Transverse colon (tissue), 4 donors: ENCODE measurements at regions not wholly inside any gene's neighbourhood (a gene's known extent, or its start where the extent isn't known, plus 50 kb on each side); places are given as distances from the start of the nearest gene placed in this dataset.

Experiments
- DNase-seq: peaks from one replicate; pipeline ENCODE4 v3.0.0-alpha.2; 2019
- H3K27ac ChIP-seq, 4 donors: fragments of 200-600 bp; sonication (generic); 2 replicates each; pipeline ENCODE4 v1.5.1; 2016 to 2018; ENCODE audit warnings: inconsistent platforms in 4 of 4
- H3K27me3 ChIP-seq: fragments of 200-600 bp; sonication (generic); 2 replicates; pipeline ENCODE4 v1.5.1; 2017; ENCODE audit warnings: inconsistent platforms
- H3K36me3 ChIP-seq, 4 donors: fragments of 200-600 bp; sonication (generic); 2 replicates each; pipeline ENCODE4 v1.5.1; 2017 to 2019; ENCODE audit warnings: inconsistent platforms in 4 of 4
- H3K4me1 ChIP-seq, 4 donors: fragments of 200-600 bp; sonication (generic); 2 replicates each; pipeline ENCODE4 v1.5.1; 2017 to 2020; ENCODE audit warnings: inconsistent platforms in 4 of 4
- H3K4me3 ChIP-seq, 4 donors: fragments of 200-600 bp; sonication (generic); 1 replicate in 1 of 4; 2 replicates in 3 of 4; pipeline versions ENCODE4 v1.5.1 to v1.6.1; 2017 to 2019; ENCODE audit warnings: inconsistent platforms in 4 of 4
- H3K9me3 ChIP-seq, 2 donors: fragments of 200-600 bp; sonication (generic); 2 replicates each; pipeline ENCODE4 v1.5.1; 2017 to 2019; ENCODE audit warnings: inconsistent platforms in 2 of 2
- EP300 ChIP-seq: sonication (generic); formaldehyde crosslinking; IDR thresholded peaks from one replicate; pipeline ENCODE4 v1.6.1; 2017; ENCODE audit warnings: antibody characterized with exemption, low read depth
- POLR2A ChIP-seq: fragments of 450-650 bp; IDR thresholded peaks from one replicate; pipeline ENCODE4 v1.6.1; 2016; ENCODE audit warnings: antibody characterized with exemption, mild to moderate bottlenecking, moderate library complexity
- POLR2AphosphoS5 ChIP-seq, 3 donors: sonication (generic); formaldehyde crosslinking; IDR thresholded peaks; one replicate each; pipeline ENCODE4 v1.6.1; 2016; ENCODE audit warnings: antibody characterized with exemption in 3 of 3
- WGBS, 2 donors: methylation state at CpG; one replicate each; pipeline ENCODE4 v1.1.5; 2018; ENCODE audit warnings: low coverage in 1 of 2; 5-methylcytosine and 5-hydroxymethylcytosine counted together
- in situ Hi-C, 4 donors: fragments of 200-750 bp; cut with MboI; loops; one replicate each; pipeline versions ENCODE4 v1.15.0 to v1.15.1; 2017; ENCODE audit warnings: low sequenced_read_pairs in 3 of 4, low pct_ligation_motif_present in 1 of 4, low pct_unique_long_range_greater_than_20kb in 1 of 4
- intact Hi-C: fragments of 100-400 bp; cut with DNase I; formaldehyde crosslinking; loops from one replicate; pipeline ENCODE4 v1.15.1; 2023; ENCODE audit warnings: low total_unique reads
- TF ChIP-seq, protein P1 (sequence below), 5 experiments: fragments of 200-600 bp in 3 of 5; fragments of 450-650 bp in 2 of 5; sonication (generic) in 3 of 5; IDR thresholded peaks; 1 replicate in 2 of 5; 2 replicates in 3 of 5; pipeline ENCODE4 v1.5.1; 2016 to 2017; ENCODE audit warnings: antibody characterized with exemption in 5 of 5, inconsistent platforms in 3 of 5, mild to moderate bottlenecking in 2 of 5, moderate library complexity in 1 of 5

DNA sequence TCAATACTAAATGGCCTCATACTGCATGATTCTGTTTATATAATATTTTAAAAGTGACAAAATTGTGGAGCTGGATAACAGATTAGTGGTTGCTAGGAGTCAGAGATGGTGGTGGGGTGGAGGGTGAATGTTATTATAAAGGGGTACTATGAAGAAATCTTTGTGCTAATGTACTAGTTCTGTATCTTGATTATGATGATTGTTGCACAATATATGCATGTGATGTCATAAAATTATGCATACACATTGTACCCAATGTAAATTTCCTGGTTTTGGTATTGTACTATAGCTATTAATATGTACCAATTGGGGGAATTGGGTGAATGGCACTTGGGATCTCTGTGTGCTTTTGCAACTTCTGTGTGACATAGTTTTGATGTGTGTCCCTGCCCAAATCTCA, 112.2 kb downstream of the TMEM26 start:
- intact Hi-C loops, result no loop called here

GRCh38 chr10:61338146-61338545, 115.0 kb downstream of the TMEM26 start:
- WGBS, 2 donors, result 95 to 100% methylated on average over 1 of the region's 1 CpG
- in situ Hi-C loops (no loop called here), intact Hi-C loops (no loop called here)
- no peak overlapping the region for H3K27ac ChIP-seq
- no peaks in the 10 kb centered on the region for H3K4me1 ChIP-seq
- no peaks in the 10 kb centered on the region for H3K9me3 ChIP-seq
- H3K27me3 ChIP-seq, result no peaks in the 10 kb centered on the region
- no peak for DNase-seq
- TF ChIP-seq POLR2AphosphoS5 (IDR thresholded peaks at IDR 0.05), result no peak
- no peak for TF ChIP-seq EP300
- TF ChIP-seq POLR2A, result no peak
- TF ChIP-seq, protein P1, sequence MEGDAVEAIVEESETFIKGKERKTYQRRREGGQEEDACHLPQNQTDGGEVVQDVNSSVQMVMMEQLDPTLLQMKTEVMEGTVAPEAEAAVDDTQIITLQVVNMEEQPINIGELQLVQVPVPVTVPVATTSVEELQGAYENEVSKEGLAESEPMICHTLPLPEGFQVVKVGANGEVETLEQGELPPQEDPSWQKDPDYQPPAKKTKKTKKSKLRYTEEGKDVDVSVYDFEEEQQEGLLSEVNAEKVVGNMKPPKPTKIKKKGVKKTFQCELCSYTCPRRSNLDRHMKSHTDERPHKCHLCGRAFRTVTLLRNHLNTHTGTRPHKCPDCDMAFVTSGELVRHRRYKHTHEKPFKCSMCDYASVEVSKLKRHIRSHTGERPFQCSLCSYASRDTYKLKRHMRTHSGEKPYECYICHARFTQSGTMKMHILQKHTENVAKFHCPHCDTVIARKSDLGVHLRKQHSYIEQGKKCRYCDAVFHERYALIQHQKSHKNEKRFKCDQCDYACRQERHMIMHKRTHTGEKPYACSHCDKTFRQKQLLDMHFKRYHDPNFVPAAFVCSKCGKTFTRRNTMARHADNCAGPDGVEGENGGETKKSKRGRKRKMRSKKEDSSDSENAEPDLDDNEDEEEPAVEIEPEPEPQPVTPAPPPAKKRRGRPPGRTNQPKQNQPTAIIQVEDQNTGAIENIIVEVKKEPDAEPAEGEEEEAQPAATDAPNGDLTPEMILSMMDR (IDR thresholded peaks at IDR 0.05), result no peak
- no peaks in the 10 kb centered on the region for H3K36me3 ChIP-seq
- no peak overlapping the region for H3K4me3 ChIP-seq

More for the DNA sequence above, 112.2 kb downstream of the TMEM26 start:
- in situ Hi-C loops, result no loop called here
- TF ChIP-seq EP300 (no peak), POLR2AphosphoS5 (IDR thresholded peaks at IDR 0.05) (no peak), POLR2A (no peak)
- TF ChIP-seq, protein P1 (IDR thresholded peaks at IDR 0.05), result no peak
- Histone ChIP-seq H3K9me3 (no peaks in the 10 kb centered on the region), H3K4me1 (no peaks in the 10 kb centered on the region), H3K27ac (no peak overlapping the region), H3K27me3 (no peaks in the 10 kb centered on the region), H3K36me3 (no peaks in the 10 kb centered on the region), H3K4me3 (no peak overlapping the region)
- no peak for DNase-seq

GRCh38 chr10:61337741-61338140, 115.4 kb downstream of the TMEM26 start:
- intact Hi-C loops (no loop called here), in situ Hi-C loops (no loop called here)
- Histone ChIP-seq H3K27ac (no peak overlapping the region), H3K4me3 (no peak overlapping the region), H3K36me3 (no peaks in the 10 kb centered on the region), H3K27me3 (no peaks in the 10 kb centered on the region), H3K4me1 (no peaks in the 10 kb centered on the region), H3K9me3 (no peaks in the 10 kb centered on the region)
- TF ChIP-seq POLR2AphosphoS5 (IDR thresholded peaks at IDR 0.05) (no peak), EP300 (no peak), POLR2A (no peak)
- TF ChIP-seq, protein P1 (IDR thresholded peaks at IDR 0.05), result no peak
- 94 to 96% methylated on average over 3 of the region's 3 CpGs for WGBS, 2 donors
- DNase-seq, result no peak

DNA sequence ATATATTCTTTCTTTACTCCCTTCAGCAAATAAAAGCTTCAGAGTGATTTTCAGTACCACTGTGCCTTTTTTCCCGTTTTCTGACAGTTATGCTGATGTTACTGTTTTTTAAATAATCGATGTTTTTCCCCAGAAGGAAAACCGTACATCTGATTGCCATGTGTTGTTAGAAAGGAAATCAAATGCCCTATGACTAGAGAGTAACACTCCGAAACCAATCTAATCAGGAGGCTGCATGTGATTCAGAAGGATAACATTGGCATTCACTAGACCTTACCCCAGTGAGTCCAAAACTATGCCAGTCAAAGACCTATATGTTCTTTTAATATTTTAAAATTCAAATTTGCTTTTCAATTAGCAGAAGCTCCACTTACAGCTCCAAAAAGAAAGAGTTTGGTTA, 116.3 kb downstream of the TMEM26 start:
- 67 to 85% methylated on average over 4 of the region's 4 CpGs for WGBS, 2 donors
- Histone ChIP-seq H3K4me1 (no peaks in the 10 kb centered on the region), H3K27me3 (no peaks in the 10 kb centered on the region), H3K27ac (no peak overlapping the region), H3K9me3 (no peaks in the 10 kb centered on the region), H3K4me3 (no peak overlapping the region), H3K36me3 (no peaks in the 10 kb centered on the region)
- in situ Hi-C loops (no loop called here), intact Hi-C loops (no loop called here)
- TF ChIP-seq EP300 (no peak), POLR2A (no peak), POLR2AphosphoS5 (IDR thresholded peaks at IDR 0.05) (no peak)
- TF ChIP-seq, protein P1 (IDR thresholded peaks at IDR 0.05), result no peak
- no peak for DNase-seq
